HG03571 (cell line): ENCODE measurements at regions not wholly inside any gene's neighbourhood (a gene's known extent, or its start where the extent isn't known, plus 50 kb on each side); places are given as distances from the start of the nearest gene placed in this dataset.
"Not testable (repeated sequence)": the region's sequence is repeated elsewhere in the genome, so short reads cannot be mapped to it uniquely, and the experiment has no call there.

Experiments used
- ATAC-seq: cut with Tn5 transposase; IDR thresholded peaks from one replicate; pipeline ENCODE4 v1.9.1; 2021; ENCODE audit not compliant: unreplicated experiment

GRCh38 chr10:8375137-8375536, 320.6 kb downstream of the GATA3 start:
- no peak for ATAC-seq

DNA sequence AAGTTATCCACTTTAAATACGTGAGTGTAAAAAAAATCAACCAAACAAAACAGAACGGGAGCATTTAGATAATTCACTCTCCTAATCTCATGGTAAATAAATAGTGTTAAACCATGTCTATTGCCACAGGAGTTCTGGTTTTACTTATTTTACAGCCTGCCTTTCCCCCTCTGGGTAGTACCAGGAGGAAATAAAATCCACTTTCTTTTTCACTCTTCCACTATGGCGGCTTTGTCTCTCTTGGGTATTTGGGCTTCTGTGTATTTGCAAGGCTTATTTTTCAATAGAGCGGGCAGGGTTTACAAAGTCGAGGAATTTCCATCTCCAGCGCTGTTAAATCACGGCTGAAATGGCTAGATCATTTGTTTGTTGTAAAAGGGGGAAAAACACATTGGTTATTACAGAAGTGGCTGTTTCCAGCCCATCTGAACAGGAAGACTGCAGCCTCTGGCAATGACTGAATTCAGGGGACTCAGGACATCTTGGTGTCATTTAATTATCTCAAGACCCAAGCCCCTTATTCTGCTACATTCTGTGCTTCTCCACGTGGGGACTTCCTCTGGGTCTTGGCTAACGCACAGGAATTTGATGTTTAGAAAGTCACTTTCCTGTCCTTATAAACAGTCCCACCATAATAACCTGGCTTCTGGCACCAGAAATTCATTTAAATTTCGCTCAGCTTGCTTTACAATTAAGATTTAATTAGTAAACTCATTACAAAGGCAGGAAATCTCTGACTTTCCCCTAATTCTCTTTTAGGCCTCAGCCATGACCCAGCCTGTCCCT, 323.9 kb downstream of the GATA3 start:
- ATAC-seq = no peak

GRCh38 chr10:8379906-8380832, 325.7 kb downstream of the GATA3 start:
- ATAC-seq = no peak

- ATAC-seq = no peak
Measured at GRCh38 chr10:8380833-8381496, 326.5 kb downstream of the GATA3 start.

DNA sequence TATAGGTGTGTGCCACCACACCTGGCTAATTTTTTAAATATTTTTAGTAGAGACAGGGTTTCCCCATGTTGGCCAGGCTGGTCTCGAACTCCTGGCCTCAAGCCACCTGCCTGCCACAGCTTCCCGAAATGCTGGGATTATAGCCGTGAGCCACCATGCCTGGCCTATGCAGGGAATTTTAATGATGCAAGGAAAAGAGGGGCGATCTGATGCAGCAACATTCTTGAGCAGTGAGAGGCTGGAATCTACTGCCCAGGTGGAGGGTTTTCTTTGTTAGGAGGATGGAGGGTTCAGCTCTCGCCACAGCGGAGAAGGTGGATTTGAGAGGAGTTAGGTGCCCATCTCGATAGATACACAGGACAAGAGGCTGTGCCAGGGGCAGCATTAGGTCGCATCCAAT, 332.3 kb downstream of the GATA3 start:
- no peak for ATAC-seq

DNA sequence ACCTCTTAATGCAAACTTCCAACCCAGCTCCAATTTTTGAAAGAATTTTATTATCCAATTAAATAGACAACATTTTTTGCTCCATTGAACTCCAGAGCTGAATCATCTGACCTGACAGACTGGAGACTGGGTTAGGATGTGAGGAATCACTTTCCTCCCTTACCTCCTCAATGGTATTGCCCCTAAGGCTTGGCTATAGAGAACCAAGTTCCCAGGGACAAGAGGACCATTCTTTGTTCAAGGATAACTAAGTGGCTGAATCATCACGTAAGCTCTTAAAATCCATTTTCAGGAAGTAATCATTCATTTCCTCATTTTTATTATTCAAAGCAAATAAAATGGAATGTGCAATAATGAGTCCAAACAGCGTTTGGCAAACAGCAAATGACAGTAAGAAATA, 335.1 kb downstream of the GATA3 start:
- ATAC-seq = no peak

- no peak for ATAC-seq
Measured at GRCh38 chr10:8392216-8392615, 337.7 kb downstream of the GATA3 start.

- ATAC-seq = no peak
Measured at GRCh38 chr10:8393531-8393930, 339.0 kb downstream of the GATA3 start.

DNA sequence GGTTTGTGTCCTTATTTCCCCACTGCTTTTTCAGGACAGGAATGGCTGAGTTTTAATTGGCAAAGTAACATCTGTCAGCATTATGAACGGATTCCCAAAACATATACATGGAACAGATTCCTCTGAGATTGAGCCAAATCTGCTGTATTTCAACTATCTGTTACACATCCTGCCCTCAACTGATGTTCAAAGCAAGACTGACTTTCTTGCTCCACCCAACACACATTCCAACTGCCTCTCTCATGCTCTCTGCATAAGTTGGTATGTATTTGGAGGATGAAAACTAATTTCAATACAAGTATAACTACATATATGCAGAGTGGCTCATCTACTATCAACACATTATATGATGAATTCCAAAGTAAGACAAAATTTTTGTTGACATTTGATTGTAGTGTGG, 342.2 kb downstream of the GATA3 start:
- no peak for ATAC-seq

DNA sequence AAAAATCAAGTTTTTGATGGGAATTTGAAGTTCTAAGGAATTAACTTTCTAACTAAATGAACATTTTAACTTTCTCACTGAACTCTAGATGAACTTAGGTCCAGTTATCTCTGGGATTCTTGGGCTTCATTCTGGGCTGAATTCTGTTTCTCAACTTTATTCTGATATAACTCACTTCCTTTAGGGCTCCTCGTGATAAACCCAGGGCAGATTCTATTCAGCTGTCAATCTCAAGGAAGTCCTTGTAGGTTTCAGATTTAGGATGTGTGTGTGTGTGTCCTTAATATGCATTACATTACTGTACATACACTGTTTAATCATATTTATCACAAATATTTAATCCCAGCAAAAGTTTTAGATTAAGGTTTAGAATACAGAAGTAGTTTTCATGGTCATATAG, 344.3 kb downstream of the GATA3 start:
- no peak for ATAC-seq

GRCh38 chr10:8400151-8400550, 345.7 kb downstream of the GATA3 start:
- ATAC-seq = no peak

- ATAC-seq = no peak
Measured at GRCh38 chr10:8400892-8401291, 346.4 kb downstream of the GATA3 start.

GRCh38 chr10:8401531-8401930, 347.0 kb downstream of the GATA3 start:
- no peak for ATAC-seq

GRCh38 chr10:8402576-8402975, 348.1 kb downstream of the GATA3 start:
- ATAC-seq = no peak

GRCh38 chr10:8403711-8404371, 349.4 kb downstream of the GATA3 start:
- ATAC-seq = no peak

DNA sequence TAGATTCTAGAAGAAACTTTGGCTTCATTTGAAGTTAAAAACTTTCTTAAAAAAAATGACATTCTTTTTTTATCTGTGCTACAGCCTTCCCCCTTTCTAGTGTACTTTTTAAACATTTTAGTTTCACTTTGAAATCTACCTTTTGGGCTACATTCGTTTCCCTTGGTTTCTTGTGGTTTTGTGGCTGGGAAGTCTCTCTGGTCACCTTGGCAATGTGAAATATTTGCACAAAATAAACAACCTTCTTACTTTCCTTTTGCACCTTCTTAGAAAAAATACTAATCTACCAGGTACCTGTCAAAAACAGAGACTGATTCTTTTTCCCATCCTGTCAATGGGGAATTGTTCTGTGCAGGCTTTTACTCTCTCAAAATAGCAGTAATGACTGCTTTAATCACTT, 350.2 kb downstream of the GATA3 start:
- peak; percentile 51 for ATAC-seq

GRCh38 chr10:8405596-8405995, 351.1 kb downstream of the GATA3 start:
- ATAC-seq = no peak

- no peak for ATAC-seq
Measured at GRCh38 chr10:8407501-8408021, 353.1 kb downstream of the GATA3 start.

DNA sequence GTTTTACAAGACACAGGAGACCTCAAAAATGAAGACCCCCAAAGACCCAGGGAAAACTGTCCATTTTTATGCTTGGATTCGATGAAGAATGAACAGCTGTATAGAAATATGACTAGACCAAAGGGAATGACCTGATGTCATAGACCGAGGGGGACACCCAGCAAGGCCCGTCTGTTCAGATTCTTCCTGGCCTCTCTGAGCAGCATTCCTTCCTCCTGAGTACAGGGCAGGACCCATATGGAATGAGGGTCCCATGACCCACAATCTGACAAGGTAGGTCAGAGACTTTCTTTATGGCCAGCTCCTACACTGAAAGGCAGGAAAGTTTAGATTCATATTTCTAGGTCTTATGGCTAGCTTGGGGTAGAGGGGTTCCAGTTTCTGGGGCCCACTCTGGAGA, 356.0 kb downstream of the GATA3 start:
- ATAC-seq = no peak

GRCh38 chr10:8412541-8412940, 358.1 kb downstream of the GATA3 start:
- ATAC-seq = no peak

GRCh38 chr10:8415029-8415428, 360.5 kb downstream of the GATA3 start:
- not testable (repeated sequence) for ATAC-seq
